ENCODE measurements at regions not wholly inside any gene's neighbourhood (a gene's known extent, or its start where the extent isn't known, plus 50 kb on each side); places are given as distances from the start of the nearest gene placed in this dataset.
A peak's percentile ranks its signal among the peaks of the same experiment; 100 is the strongest.

GRCh38 chr5:67451640-67452279 lies 255.2 kb upstream of the CD180 start:
- DNase-seq: peak; percentile 4

GRCh38 chr5:67447732-67448131 lies 251.1 kb upstream of the CD180 start:
- DNase-seq: no peak

DNA sequence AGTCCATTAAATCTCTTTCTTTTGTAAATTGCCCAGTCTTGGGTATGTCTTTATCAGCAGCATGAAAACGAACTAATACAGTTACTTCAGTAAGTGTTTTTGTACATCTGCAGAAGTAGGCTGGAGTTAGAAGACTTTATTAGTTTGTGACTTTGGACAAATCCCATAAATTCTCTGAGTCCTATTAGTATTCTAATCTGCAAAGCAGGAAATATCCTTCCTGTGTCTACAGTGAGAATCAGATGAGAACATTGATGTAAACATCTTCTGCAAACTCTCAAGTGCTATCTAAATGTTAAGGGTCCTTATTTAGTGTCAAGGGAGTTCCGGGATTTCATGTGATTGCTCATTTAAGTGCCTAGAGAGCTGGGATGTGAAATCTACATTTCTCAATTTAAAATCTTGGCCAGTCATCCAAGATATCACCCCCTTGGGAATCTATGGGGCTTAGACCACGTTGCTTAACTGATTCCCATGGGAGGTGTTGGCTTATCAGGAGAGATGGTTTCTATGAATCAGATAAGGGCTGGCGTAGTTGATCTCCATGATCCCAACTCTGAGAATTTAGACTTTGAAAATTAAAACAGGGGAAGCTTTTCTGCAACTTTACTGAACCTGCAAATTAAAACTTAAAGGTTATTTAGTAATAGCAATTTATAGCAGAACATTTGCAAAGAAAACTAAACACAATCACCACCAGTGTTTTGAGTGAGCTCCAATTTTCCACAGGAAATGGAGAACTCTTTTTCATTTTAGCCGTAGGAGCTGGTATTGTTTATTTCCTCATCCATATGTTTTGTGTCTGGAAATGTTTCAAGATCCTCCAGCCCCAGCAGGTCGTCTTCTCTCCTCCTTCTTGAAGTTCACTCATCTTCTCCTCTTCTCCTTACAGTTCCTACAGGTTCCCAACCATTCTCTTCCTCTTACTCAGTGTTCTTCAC lies 241.6 kb upstream of the CD180 start:
- no peak for DNase-seq

GRCh38 chr5:67435032-67435431 lies 238.4 kb upstream of the CD180 start:
- no peak for DNase-seq

DNA sequence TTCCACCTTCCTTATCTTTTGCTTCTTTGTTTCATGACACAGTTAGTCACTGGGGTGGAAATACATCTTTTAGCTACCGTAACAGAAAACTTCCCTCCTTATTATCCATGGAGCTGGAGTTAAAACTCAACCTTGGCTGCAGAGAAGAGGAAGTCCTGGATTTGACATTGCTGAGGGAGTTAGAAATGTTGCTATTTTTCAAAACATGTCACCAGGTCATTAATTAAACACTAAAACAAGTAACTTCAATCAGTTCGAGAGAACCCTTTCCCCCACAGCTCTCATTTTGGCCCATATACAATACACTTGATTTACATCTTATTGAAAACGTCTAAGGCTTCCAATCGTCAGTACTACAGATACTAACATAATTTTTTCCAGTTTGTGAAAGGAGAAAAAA lies 237.9 kb upstream of the CD180 start:
- no peak for DNase-seq

DNA sequence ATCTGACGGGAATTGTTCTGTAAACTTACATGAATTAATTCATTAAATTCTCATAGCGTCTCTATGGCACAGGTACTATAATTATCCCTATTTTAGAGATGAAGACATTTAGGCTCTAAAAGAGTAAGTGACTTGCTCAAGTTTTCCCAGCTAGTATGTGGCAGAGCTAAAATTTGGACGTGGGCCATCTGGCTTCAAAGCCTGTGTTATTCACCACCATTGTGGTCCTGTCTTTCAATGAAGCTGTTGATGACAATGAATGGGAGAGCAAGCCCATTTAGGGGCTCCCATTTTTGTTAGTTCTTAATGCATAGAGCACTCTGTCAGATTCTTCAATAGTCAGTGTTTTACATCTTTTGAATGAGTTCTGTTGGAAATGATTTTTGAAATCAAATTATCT lies 236.0 kb upstream of the CD180 start:
- DNase-seq: no peak

- no peak for DNase-seq
Measured at GRCh38 chr5:67431191-67431590, 234.6 kb upstream of the CD180 start.

- no peak for DNase-seq
Measured at GRCh38 chr5:67427850-67428298, 231.3 kb upstream of the CD180 start.

GRCh38 chr5:67426961-67427849 lies 230.6 kb upstream of the CD180 start:
- DNase-seq: no peak

- peak; percentile 64 for DNase-seq
Measured at GRCh38 chr5:67425514-67425913, 228.9 kb upstream of the CD180 start.

DNA sequence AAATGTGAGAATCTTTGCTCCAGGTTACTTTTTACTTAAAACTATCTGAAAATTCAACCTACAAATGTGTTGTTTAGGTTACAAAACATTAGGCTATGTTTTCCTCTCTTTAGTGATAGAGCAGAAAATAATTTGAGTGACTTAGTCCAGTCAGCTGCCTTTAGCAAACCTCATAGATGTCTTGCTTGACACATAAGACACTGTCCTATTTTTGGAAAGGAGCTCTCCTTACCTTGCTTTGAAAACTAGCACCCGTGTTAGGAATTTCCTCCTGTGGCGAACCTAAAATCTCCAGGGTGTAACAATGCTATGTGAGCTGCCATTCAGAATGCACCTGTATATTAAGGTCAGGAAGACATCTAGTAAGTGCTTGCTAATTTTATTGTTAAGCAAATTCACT lies 221.2 kb upstream of the CD180 start:
- DNase-seq: no peak

DNA sequence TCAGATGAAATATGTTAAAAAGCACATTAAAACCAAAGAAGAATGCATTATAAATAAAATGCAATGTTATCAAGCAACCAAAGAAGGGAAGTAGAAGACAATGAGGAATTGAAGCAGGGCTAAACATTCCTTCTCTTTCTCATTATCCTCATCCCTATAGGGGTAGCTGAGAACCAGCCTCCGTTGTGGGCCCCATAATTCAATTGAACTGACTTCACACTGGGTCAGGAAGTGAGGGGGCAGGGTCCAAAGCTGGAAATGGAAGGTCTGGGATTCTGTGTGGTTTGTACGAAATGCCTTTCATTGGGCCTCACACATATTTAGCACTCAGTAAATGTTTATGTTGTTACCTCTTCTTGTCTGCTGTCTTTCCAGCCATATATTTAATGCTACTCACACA lies 220.4 kb upstream of the CD180 start:
- DNase-seq: no peak

DNA sequence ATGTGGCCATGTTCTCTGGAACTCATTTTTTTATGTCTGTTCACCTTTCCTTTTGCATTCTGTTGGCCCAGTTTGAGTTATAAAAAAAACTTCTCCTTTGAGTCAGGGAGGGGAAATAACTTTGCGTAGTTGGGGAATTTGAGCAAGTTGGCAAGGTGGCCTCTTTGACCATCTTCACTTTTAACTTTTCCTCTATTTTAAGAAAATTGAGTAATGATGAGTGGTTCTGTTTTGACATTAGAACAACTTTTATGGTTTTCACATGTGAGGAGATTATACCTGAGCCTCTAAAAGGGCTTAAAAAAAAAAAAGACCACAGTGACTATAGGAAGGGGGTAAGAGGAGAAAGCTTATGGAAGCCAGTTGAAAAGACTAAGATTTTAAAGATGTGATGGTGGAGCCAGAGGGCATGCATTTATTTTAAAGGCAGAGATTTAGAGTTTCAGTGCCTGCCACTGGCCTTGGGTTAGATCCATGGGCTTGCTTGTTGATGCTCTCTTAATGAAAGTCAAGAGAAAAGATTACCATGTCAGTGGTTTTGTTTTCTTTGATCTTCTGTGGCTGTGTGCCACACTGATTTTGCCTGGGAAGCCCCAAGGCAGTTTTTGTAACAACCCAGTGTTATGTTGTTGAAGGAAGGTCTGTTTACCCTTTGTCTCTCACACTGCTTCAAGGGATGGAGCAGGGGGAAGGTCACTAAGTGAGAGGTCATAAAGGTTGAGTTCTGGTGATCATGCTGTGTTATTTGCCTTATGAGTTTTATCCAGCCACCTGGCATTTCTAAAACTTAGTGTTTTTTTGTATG lies 219.7 kb upstream of the CD180 start:
- DNase-seq: no peak

DNA sequence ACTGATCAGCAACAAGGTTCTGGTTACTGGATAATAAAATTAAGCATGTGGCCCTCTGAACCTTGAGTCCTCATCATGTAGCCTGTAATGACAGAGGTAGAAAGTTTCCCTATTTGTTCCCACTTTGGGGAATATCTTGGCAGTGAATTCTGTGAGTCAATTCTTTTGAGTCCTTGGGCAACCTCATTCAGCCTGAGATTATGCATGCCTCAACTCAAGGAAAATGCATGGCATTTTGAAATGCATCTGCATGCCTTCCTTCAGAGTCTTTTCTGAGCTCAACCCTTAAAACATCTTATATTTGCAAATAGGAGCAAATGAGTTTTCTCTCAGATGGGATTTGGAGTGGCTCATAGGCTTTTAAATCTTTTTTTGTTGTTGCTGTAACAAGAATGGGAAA lies 218.1 kb upstream of the CD180 start:
- DNase-seq: peak; percentile 65

- DNase-seq: no peak
Measured at GRCh38 chr5:67413721-67414120, 217.1 kb upstream of the CD180 start.

GRCh38 chr5:67409126-67409777 lies 212.7 kb upstream of the CD180 start:
- DNase-seq: no peak

GRCh38 chr5:67407979-67408378 lies 211.4 kb upstream of the CD180 start:
- DNase-seq: no peak

- DNase-seq: no peak
Measured at GRCh38 chr5:67405755-67406154, 209.2 kb upstream of the CD180 start.

DNA sequence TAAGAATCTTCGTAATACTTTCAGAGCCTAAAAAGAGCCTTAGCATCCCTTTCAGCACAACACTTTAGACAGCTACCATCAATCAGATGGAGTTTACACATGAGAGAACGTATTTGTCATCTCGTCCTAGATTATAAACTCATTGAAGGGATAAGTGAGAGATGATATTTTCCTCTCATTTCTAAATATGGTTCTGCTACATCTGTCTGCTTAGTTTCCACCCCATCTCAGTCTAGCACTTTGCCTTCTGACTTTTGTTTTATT lies 208.4 kb upstream of the CD180 start:
- no peak for DNase-seq

DNA sequence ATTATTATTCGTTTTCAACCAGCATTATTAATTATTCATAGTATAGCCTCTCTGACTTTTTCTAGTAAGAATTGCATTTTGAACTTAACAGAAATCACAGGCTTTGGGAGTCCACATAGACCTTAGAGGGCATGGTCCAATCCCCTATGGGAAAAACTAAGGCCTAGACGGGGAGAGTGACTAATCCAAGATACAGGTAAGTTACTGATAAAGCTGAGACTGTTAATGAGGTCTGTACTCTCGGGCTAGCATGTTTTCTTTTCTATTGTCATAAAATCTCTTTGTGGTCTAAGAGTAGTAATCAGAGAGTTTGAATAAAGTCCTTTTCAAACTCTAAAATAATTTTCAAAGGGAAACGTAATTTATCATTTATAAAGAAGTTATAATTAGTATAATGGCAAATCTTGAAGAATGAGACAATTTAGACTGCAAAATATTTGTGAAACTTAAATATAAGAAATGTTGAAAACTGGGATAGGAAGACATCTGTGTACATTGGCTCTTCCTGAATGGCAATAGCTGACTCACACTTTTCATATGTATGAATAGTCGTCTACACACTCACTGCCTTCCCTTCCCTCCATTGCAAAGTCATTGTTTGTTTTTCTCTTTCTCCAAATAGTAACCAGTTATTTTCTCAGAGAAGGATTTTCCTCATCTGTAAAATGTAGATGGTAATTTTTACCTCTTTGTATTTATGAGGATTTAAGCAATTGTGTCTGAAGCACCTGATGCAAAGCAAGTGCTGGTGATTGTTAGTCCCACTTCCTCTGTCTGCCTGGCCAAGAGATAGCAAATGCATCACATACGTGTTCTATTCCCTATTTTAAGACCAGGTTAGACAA lies 207.9 kb upstream of the CD180 start:
- DNase-seq: peak; percentile 54

DNA sequence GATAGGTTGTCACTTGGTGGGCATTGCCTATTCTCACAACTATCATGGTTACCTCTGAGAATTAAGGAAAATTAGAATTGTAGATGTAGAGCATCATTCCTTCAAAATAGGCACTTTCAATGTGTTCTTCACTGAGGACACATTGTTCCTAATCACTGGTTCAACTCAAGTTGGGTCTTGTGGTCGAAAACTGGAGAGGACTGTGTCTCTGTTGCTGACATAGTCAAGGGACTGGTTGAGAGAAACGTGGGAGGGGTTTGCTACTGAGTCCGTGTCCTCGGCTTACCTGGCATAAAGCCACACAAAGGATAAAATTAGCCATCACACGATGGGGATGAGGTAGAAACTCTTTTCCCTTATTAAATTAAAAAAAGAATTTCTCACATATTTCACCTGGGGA lies 205.9 kb upstream of the CD180 start:
- DNase-seq: no peak
